ENCODE measurements at regions not wholly inside any gene's neighbourhood (a gene's known extent, or its start where the extent isn't known, plus 50 kb on each side); places are given as distances from the start of the nearest gene placed in this dataset.
"Not testable (repeated sequence)": the region's sequence is repeated elsewhere in the genome, so short reads cannot be mapped to it uniquely, and the experiment has no call there.

- H3K79me2 ChIP-seq (ENCODE audit: insufficient read depth), result no peaks in the 10 kb centered on the region
- peaks cover 0 to 9% of the 10 kb centered on the region in 2 experiments; a peak in 2 of 4 replicates for H3K4me1 ChIP-seq (ENCODE audit: control insufficient read depth in 1 of 2, insufficient read depth in 2 of 2, low read depth in 1 of 2, low read length in 1 of 2)
- ChIA-PET CTCF (interaction anchor here (1.2 to 2.8 kb wide), 4 partner anchors 15 to 370 kb away, joined by 3 to 9 read pairs (median 4); no protein-coding TSS in a partner anchor), POLR2A (no interaction called here)
- H3K27ac ChIP-seq (ENCODE audit: low read depth in 2 of 2, low read length in 1 of 2), result peak overlapping the region in 1 of 2 experiments; percentile 70; a peak in 1 of 4 replicates
- TF ChIP-seq RAD21 (IDR thresholded peaks at IDR 0.05; ENCODE audit: low read length), result no peak
- no peak for TF ChIP-seq SMC3 (IDR thresholded peaks at IDR 0.05; ENCODE audit: low read depth, low read length)
- TF ChIP-seq CTCF (IDR thresholded peaks at IDR 0.05), result no peak
- TF ChIP-seq EZH2phosphoT487 (IDR thresholded peaks at IDR 0.05; ENCODE audit: borderline replicate concordance, low read depth), result no peak
- no peak for TF ChIP-seq RFX5 (IDR thresholded peaks at IDR 0.05; ENCODE audit: low read length)
- TF ChIP-seq RXRA (IDR thresholded peaks at IDR 0.05; ENCODE audit: borderline replicate concordance, low read depth), result no peak
- TF ChIP-seq GABPA (IDR thresholded peaks at IDR 0.05; ENCODE audit: low read depth), result no peak
- TF ChIP-seq TCF12 (IDR thresholded peaks at IDR 0.05), result no peak
- TF ChIP-seq CHD2 (IDR thresholded peaks at IDR 0.05; ENCODE audit: low read length, partially characterized antibody), result no peak
- no peak for TF ChIP-seq MXI1 (IDR thresholded peaks at IDR 0.05; ENCODE audit: low read depth, low read length)
- no peak for TF ChIP-seq POLR2AphosphoS5 (IDR thresholded peaks at IDR 0.05; ENCODE audit: low read depth, low read length)
- no peak for TF ChIP-seq IRF3 (IDR thresholded peaks at IDR 0.05; ENCODE audit: low read depth, low read length)
- H3K9ac ChIP-seq, result no peak overlapping the region
- H3K4me2 ChIP-seq, result no peak overlapping the region
- H3K9me2 ChIP-seq, result no peaks in the 10 kb centered on the region
- no peaks in the 10 kb centered on the region for H3K9me3 ChIP-seq
- no peak for DNase-seq
- H3K36me3 ChIP-seq (replicated peaks in 1 of 2; ENCODE audit: control insufficient read depth in 1 of 2, insufficient read depth in 2 of 2, low read length in 1 of 2), result no peaks in the 10 kb centered on the region
- 77% methylated on average over 3 of the region's 3 CpGs for WGBS (ENCODE audit: low lambda C conversion rate)
- no peak overlapping the region for H2AFZ ChIP-seq (ENCODE audit: low read depth)
- no peak overlapping the region for H3K4me3 ChIP-seq (ENCODE audit: low read depth in 2 of 2, low read length in 1 of 2)
- no peaks in the 10 kb centered on the region for H3F3A ChIP-seq (replicated peaks; ENCODE audit: insufficient read depth)
- no peaks in the 10 kb centered on the region for H3K27me3 ChIP-seq (ENCODE audit: insufficient read depth)
- no peaks in the 10 kb centered on the region for H4K20me1 ChIP-seq (ENCODE audit: insufficient read depth)
Observed at GRCh38 chr12:11992515-11992914, 78.2 kb upstream of the BCL2L14 start.

- H3K79me2 ChIP-seq (ENCODE audit: insufficient read depth); H4K20me1 ChIP-seq (ENCODE audit: insufficient read depth); H3K27ac ChIP-seq (ENCODE audit: low read depth in 2 of 2, low read length in 1 of 2); H3K4me1 ChIP-seq (ENCODE audit: control insufficient read depth in 1 of 2, insufficient read depth in 2 of 2, low read depth in 1 of 2, low read length in 1 of 2); H2AFZ ChIP-seq (ENCODE audit: low read depth); H3K36me3 ChIP-seq (replicated peaks in 1 of 2; ENCODE audit: control insufficient read depth in 1 of 2, insufficient read depth in 2 of 2, low read length in 1 of 2); H3K9me2 ChIP-seq; H3K4me3 ChIP-seq (ENCODE audit: low read depth in 2 of 2, low read length in 1 of 2); POLR2A ChIA-PET; H3K9ac ChIP-seq; CTCF ChIA-PET; DNase-seq; H3K4me2 ChIP-seq; H3K27me3 ChIP-seq (ENCODE audit: insufficient read depth); H3F3A ChIP-seq (replicated peaks; ENCODE audit: insufficient read depth); H3K9me3 ChIP-seq: not testable (repeated sequence)
- WGBS (ENCODE audit: low lambda C conversion rate), result 83% methylated on average over 7 of the region's 7 CpGs
Observed at GRCh38 chr12:11998307-11998943, 72.3 kb upstream of the BCL2L14 start.
